Neural crest cell (in vitro differentiated cells): ENCODE measurements at regions not wholly inside any gene's neighbourhood (a gene's known extent, or its start where the extent isn't known, plus 50 kb on each side); places are given as distances from the start of the nearest gene placed in this dataset.

Experiments used
- DNase-seq: peaks from one replicate; pipeline ENCODE4 v3.0.0; 2021; ENCODE audit warnings: low read depth, mixed read lengths, low spot score
- H3K27ac Mint-ChIP-seq: one replicate; pipeline ENCODE4 v1.8.0; 2021; ENCODE audit warnings: mild to moderate bottlenecking, mixed read lengths; ENCODE audit not compliant: unreplicated experiment
- H3K27me3 Mint-ChIP-seq: 2 replicates; pipeline ENCODE4 v1.8.0; 2021; ENCODE audit warnings: low read depth, mild to moderate bottlenecking, mixed read lengths
- H3K36me3 Mint-ChIP-seq: 2 replicates; pipeline ENCODE4 v1.8.0; 2021; ENCODE audit warnings: low read depth, mild to moderate bottlenecking, mixed read lengths
- H3K4me1 Mint-ChIP-seq: 2 replicates; pipeline ENCODE4 v1.8.0; 2021; ENCODE audit warnings: mixed read lengths
- H3K4me3 Mint-ChIP-seq: one replicate; pipeline ENCODE4 v1.8.0; 2021; ENCODE audit warnings: mild to moderate bottlenecking, mixed read lengths
- H3K9me3 Mint-ChIP-seq: 2 replicates; pipeline ENCODE4 v1.8.0; 2021; ENCODE audit warnings: mixed read lengths
- TF ChIP-seq, protein P1 (sequence below): fragments of 200-600 bp; sonication (generic); conservative IDR thresholded peaks from 2 replicates; pipeline ENCODE4 v1.5.0; 2021; ENCODE audit warnings: antibody characterized with exemption, mild to moderate bottlenecking

DNA sequence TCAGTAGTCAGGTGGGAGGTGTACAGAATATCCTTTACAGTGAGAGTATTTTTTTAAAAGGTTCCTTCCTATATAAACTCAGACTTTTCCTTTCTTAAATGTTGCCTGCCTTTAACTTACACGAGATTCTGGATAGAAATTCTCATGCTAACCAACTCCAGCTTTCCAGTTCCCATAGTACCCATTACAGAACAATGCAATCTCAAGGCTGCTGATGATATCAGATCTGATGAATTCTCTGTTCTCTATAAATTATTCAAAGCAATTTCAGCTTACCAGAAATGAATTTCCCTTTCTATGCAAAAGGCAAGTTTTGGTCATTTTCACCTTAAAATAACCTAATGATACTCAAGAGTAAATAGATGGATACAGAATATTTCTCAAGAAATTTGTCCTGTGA, 90.3 kb downstream of the NUDT12 start:
- TF ChIP-seq, protein P1, sequence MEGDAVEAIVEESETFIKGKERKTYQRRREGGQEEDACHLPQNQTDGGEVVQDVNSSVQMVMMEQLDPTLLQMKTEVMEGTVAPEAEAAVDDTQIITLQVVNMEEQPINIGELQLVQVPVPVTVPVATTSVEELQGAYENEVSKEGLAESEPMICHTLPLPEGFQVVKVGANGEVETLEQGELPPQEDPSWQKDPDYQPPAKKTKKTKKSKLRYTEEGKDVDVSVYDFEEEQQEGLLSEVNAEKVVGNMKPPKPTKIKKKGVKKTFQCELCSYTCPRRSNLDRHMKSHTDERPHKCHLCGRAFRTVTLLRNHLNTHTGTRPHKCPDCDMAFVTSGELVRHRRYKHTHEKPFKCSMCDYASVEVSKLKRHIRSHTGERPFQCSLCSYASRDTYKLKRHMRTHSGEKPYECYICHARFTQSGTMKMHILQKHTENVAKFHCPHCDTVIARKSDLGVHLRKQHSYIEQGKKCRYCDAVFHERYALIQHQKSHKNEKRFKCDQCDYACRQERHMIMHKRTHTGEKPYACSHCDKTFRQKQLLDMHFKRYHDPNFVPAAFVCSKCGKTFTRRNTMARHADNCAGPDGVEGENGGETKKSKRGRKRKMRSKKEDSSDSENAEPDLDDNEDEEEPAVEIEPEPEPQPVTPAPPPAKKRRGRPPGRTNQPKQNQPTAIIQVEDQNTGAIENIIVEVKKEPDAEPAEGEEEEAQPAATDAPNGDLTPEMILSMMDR = no peak
- H3K4me1 Mint-ChIP-seq = peaks cover 52% of the 10 kb centered on the region

DNA sequence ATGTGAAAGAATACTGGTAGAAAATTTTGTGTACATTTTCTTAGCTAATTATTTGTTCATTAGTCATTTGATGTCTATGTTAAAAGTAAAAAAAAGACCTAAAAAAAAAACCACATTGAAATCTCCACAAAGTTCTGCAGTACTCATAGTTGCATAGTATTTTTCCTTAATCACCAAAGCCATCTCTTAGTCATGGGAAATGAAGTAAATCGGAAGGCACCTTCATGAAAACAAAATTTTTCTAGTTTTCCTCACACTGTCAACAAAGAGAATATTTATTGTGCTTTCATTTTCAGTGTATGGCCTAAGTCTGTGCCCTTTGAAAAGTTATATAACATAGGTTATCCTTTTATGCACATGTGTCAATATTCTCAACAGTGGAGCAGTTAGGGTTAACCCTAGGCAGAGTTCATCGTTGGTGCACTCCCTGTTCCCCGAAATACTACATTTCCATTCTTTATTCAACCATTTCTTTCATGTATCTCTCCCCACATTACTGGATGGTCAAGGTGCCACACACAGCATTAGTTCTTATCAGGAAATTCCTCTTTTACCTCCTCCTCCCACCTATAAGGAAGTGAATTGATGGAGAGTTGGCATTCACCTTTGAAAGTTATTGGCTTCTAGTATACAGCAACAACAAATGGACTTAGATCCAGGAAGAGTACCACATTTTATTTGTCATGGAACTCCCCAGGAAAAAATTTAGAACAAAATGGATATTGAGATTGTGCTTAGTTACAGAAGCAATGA, 93.1 kb downstream of the NUDT12 start:
- Mint-ChIP-seq H3K4me3 (no peak overlapping the region), H3K27ac (no peak overlapping the region), H3K27me3 (no peaks in the 10 kb centered on the region), H3K9me3 (peaks cover 10% of the 10 kb centered on the region), H3K36me3 (peaks cover 4% of the 10 kb centered on the region), H3K4me1 (peaks cover 27% of the 10 kb centered on the region)
- DNase-seq = no peak
- TF ChIP-seq, protein P1 = no peak

More for the DNA sequence above, 90.3 kb downstream of the NUDT12 start:
- Mint-ChIP-seq H3K9me3 (peaks cover 10% of the 10 kb centered on the region), H3K36me3 (peaks cover 4% of the 10 kb centered on the region), H3K27me3 (no peaks in the 10 kb centered on the region), H3K27ac (no peak overlapping the region), H3K4me3 (no peak overlapping the region)
- DNase-seq = no peak

DNA sequence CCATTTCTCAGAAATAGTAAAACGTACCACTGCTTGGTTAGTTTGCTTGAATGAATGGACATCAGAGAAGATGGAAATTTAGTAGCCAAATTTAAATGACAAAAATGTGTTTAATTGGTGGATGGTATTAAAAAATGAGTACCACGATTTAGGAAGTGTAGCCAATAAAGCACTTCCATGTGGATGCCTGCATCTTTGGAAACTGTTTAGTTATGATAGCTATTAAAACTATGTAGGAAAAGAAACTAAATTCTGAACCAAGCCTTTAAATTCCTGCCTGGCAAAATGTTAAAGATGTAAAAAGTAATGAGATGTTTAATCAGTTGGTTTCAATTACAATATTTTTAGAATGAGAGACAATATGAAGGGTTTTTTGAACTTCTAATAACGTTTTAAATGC, 94.8 kb downstream of the NUDT12 start:
- no peak for DNase-seq
- H3K4me3 Mint-ChIP-seq = no peak overlapping the region
- peaks cover 10% of the 10 kb centered on the region for H3K9me3 Mint-ChIP-seq
- H3K27me3 Mint-ChIP-seq = no peaks in the 10 kb centered on the region
- peaks cover 33% of the 10 kb centered on the region for H3K4me1 Mint-ChIP-seq
- no peak overlapping the region for H3K27ac Mint-ChIP-seq
- TF ChIP-seq, protein P1 = no peak
- peaks cover 4% of the 10 kb centered on the region for H3K36me3 Mint-ChIP-seq

GRCh38 chr5:103466495-103466894, 96.1 kb downstream of the NUDT12 start:
- Mint-ChIP-seq H3K4me3 (no peak overlapping the region), H3K36me3 (peaks cover 4% of the 10 kb centered on the region), H3K9me3 (peaks cover 10% of the 10 kb centered on the region), H3K4me1 (peaks cover 43% of the 10 kb centered on the region), H3K27ac (no peak overlapping the region), H3K27me3 (no peaks in the 10 kb centered on the region)
- no peak for DNase-seq
- TF ChIP-seq, protein P1 = no peak

DNA sequence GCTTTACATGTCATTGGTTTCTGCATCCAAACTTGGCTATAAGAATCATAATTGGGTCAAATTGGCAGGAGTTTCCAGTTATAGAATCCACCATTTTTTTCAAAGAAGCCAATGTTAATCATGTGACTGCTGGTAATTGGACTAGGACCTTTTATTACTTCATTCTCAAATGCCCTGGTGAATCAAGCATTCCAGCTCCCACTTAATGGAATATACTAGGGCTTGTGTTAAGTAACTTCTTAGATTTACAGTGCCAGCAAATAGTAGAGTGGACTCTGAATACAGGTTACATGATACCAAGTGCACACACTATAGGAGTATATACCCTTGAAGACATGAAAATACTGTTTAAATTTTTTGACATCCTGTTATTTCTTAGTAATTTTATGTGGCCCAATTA, 96.7 kb downstream of the NUDT12 start:
- H3K4me3 Mint-ChIP-seq = no peak overlapping the region
- no peaks in the 10 kb centered on the region for H3K36me3 Mint-ChIP-seq
- H3K27ac Mint-ChIP-seq = no peak overlapping the region
- peaks cover 3% of the 10 kb centered on the region for H3K9me3 Mint-ChIP-seq
- H3K27me3 Mint-ChIP-seq = no peaks in the 10 kb centered on the region
- no peak for DNase-seq
- TF ChIP-seq, protein P1 = no peak
- H3K4me1 Mint-ChIP-seq = peaks cover 43% of the 10 kb centered on the region
